Esophagus squamous epithelium (tissue), 4 donors: ENCODE measurements at regions not wholly inside any gene's neighbourhood (a gene's known extent, or its start where the extent isn't known, plus 50 kb on each side); places are given as distances from the start of the nearest gene placed in this dataset.

Experiments
- POLR2A ChIP-seq, 4 donors: fragments of 450-650 bp; IDR thresholded peaks; one replicate each; pipeline ENCODE4 v1.6.1; 2017; ENCODE audit warnings: antibody characterized with exemption in 4 of 4, mild to moderate bottlenecking in 4 of 4, moderate library complexity in 3 of 4
- TF ChIP-seq, protein P1 (sequence below), 6 experiments: fragments of 450-650 bp in 4 of 6; fragments of 200-600 bp in 2 of 6; sonication (generic) in 2 of 6; IDR thresholded peaks; one replicate each; pipeline ENCODE4 v1.5.1; 2016 to 2019; ENCODE audit warnings: antibody characterized with exemption in 6 of 6, mild to moderate bottlenecking in 4 of 6, moderate library complexity in 4 of 6

GRCh38 chr4:55028196-55028595 lies 97.2 kb downstream of the KDR start:
- TF ChIP-seq, protein P1, sequence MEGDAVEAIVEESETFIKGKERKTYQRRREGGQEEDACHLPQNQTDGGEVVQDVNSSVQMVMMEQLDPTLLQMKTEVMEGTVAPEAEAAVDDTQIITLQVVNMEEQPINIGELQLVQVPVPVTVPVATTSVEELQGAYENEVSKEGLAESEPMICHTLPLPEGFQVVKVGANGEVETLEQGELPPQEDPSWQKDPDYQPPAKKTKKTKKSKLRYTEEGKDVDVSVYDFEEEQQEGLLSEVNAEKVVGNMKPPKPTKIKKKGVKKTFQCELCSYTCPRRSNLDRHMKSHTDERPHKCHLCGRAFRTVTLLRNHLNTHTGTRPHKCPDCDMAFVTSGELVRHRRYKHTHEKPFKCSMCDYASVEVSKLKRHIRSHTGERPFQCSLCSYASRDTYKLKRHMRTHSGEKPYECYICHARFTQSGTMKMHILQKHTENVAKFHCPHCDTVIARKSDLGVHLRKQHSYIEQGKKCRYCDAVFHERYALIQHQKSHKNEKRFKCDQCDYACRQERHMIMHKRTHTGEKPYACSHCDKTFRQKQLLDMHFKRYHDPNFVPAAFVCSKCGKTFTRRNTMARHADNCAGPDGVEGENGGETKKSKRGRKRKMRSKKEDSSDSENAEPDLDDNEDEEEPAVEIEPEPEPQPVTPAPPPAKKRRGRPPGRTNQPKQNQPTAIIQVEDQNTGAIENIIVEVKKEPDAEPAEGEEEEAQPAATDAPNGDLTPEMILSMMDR (IDR thresholded peaks at IDR 0.05): no peak
- TF ChIP-seq POLR2A (IDR thresholded peaks at IDR 0.05): no peak
